GM10248 (cell line): ENCODE measurements at regions not wholly inside any gene's neighbourhood (a gene's known extent, or its start where the extent isn't known, plus 50 kb on each side); places are given as distances from the start of the nearest gene placed in this dataset.

Source experiments
- CTCF ChIA-PET: fragments of 300-600 bp; sonication (Branson Sonifier 250); formaldehyde crosslinking; extraction: SDS; loops from one replicate; lab custom pipeline; 2021; ENCODE audit warnings: antibody characterized with exemption; lab: Yijun Ruan, JAX
- POLR2A ChIA-PET: fragments of 350-650 bp; sonication (Branson Sonifier 250); formaldehyde crosslinking; extraction: SDS; loops from one replicate; lab custom pipeline; 2020; ENCODE audit warnings: antibody characterized with exemption; lab: Yijun Ruan, JAX
- DNase-seq: peaks from one replicate; pipeline ENCODE4 v3.0.0; 2012; ENCODE audit errors: extremely low spot score
- CTCF ChIP-seq: IDR thresholded peaks from 2 replicates; pipeline ENCODE4 v1.5.1; 2012; ENCODE audit warnings: mild to moderate bottlenecking, low read depth; ENCODE audit errors: extremely low read depth, missing control alignments, control extremely low read depth

GRCh38 chr17:63376949-63377348 lies 69.2 kb downstream of the CYB561 start:
- CTCF ChIA-PET: interaction anchor here (2.4 kb wide), 1 partner anchor 11 kb away, joined by 6 read pairs; no protein-coding TSS in a partner anchor
- POLR2A ChIA-PET: no interaction called here
- no peak for DNase-seq
- TF ChIP-seq CTCF: no peak

DNA sequence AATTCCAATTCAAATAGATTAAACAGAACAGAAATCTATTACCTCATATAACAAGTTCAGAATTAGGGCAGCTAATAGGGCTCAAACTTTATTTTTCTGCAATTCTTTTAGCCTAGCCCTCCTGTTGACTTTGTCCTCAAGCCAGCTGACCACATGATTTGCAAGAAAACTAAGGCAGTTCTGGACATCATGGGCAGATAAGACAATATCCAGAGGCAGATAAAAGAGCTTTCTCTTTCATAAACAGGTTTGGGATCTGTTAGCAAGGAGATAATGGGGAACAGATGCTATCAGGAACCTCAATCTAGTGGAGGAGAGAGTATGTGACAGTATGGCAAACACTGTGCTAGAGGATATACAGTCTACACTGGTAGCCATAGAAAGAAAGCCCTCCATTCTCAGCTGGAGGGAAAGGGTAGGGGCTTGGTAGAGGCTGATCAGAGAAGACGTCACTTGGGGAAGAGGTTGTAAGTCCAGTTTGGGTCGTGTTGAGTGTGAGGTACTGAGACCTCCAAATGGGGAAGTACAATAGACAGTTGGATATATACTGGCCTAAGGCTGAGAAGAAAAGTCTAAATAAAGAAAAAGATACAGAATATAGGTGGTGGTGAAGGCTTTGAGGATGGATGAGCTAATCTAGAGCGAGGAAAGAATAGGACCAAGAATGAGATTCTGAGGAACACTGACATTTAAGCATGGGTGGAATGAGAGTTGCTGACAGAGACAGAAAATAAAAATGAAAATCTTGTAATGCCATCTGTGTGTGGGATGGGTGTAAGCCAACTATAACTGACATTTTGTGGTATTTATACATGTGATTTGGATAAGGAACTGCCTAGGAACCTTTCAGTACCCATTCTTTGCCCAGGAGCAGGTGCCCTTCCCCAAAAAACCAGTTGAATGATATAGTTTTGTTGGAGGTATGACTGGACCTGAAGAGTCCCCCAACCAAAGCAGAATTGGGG lies 67.4 kb downstream of the CYB561 start:
- no peak for TF ChIP-seq CTCF
- POLR2A ChIA-PET: no interaction called here
- CTCF ChIA-PET: no interaction called here
- DNase-seq: no peak

DNA sequence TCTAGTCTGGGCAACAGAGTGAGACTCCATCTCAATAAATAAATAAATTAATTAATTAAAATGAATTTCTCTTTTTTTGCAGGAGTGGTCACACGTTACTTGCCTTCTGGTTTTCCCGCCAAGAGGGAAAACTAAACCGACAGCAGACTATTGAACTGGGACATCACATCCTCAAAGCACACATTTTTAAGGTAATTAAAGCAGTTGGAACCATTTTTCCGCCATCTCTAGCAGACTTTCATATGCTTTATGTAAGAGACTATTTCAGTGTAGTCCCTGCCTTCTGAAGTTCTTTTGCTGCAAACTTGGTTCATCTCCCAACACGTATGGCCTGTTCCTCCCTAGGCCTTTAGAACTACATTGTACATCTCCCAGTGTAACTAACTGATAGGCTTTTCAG lies 66.5 kb downstream of the CYB561 start:
- ChIA-PET CTCF (interaction anchor here (1.2 kb wide), 1 partner anchor 14 kb away, joined by 3 read pairs; no protein-coding TSS in a partner anchor), POLR2A (no interaction called here)
- no peak for DNase-seq
- TF ChIP-seq CTCF: no peak

DNA sequence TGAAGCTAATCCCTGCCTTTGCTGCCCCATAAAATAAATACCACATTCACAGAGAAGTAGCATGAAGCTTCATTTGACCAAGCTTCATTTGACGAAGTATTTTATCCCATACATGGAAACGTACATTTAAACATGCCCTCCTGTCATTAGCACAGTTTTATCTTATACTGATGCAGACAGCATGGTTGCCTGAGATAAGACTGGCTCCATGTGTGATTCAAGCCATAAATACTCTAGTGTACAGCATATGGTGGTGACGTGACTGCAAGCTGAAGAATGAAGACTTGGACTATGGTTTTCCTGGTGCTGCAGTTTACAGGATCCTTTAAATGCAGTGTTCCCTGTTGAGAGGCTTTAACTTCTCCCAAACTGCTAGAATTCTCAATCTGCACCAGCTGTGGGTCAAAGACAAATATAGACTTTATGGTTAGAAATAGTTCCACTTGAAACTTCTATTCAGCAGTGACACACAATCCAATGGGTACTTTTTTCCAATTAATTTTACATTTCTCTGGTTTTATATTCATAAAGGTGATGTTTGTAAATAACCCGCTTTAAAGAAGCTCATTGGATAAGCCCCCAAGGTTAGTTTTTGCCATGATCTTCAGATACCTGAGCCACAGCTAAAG lies 64.9 kb downstream of the CYB561 start:
- no peak for DNase-seq
- no peak for TF ChIP-seq CTCF
- CTCF ChIA-PET: interaction anchor here (0.8 to 1.8 kb wide), 6 partner anchors 9 to 416 kb away, joined by 3 to 6 read pairs (median 4); no protein-coding TSS in a partner anchor
- POLR2A ChIA-PET: no interaction called here

DNA sequence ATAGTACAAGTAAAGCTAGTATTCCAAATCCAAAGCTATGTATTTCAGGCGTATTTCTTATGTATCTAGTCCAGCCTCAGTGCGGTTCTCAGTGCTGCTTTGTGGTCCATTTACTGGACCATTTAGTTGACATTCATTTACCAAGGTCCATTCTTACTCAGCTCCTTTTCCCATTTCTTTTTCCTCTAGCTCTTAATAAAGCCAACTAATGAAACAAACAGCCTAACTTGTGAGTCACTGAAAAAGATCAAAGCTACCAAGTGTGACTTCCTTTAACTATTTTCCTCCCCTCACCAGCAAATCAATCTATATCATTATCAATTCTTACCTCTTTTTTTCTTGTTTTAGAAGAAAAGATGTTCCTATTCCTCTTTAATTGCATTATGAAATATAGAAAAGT lies 64.0 kb downstream of the CYB561 start:
- TF ChIP-seq CTCF: no peak
- CTCF ChIA-PET: interaction anchor here (1.1 to 1.8 kb wide), 4 partner anchors 10 to 417 kb away, joined by 3 to 6 read pairs (median 5); no protein-coding TSS in a partner anchor
- POLR2A ChIA-PET: no interaction called here
- no peak for DNase-seq
